ENCODE measurements at regions not wholly inside any gene's neighbourhood (a gene's known extent, or its start where the extent isn't known, plus 50 kb on each side); places are given as distances from the start of the nearest gene placed in this dataset.

DNA sequence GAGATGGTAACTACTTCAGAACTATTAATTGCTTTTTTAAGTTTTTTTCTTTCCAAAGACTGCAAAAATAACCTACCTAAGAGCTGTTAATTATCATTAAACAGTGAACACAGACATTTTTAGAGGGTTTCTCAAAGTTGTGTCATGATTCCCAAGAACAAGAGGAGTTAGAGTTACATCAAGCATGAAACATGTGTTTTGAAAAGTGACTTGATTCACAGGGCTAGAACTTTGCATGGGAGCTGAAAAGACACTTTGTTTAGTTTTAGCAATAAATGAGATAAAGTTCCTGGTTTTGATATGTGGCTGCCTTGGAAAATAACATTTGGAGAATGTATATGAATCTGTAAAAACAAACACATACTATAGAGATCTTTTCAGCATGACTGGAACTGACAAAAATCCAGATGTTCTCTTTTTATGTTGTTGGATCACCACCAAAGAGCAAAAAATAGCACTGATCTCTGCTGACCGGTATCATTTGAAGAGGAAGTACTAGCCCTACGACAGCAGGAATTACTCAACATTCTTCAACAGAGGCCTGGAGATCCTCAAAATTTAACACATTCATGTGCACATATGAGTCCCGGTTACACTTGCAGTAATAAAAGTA, 173.0 kb upstream of the PCDH18 start:
- Histone ChIP-seq H3K9me3 (ENCODE audit: control insufficient read depth, insufficient read depth, low read depth, low read length) (no peaks in the 10 kb centered on the region), H3K27ac (ENCODE audit: extremely low read depth, low read depth, low read length) (no peak overlapping the region), H3K4me3 (ENCODE audit: low read depth, low read length) (no peak overlapping the region), H3K36me3 (ENCODE audit: control insufficient read depth in 2 of 2, insufficient read depth in 1 of 2, low read length in 2 of 2) (no peaks in the 10 kb centered on the region), H3K4me1 (ENCODE audit: control insufficient read depth, insufficient read depth, low read length) (no peaks in the 10 kb centered on the region)
- CTCF ChIA-PET, result interaction anchor here (0.5 kb wide), 1 partner anchor 408 kb away, joined by 3 read pairs; no protein-coding TSS in a partner anchor
- POLR2A ChIA-PET, result no interaction called here
- TF ChIP-seq ZNF560 (tag by site-specific recombination; IDR thresholded peaks at IDR 0.05; ENCODE audit: borderline replicate concordance), result no peak
- TF ChIP-seq, protein P1, sequence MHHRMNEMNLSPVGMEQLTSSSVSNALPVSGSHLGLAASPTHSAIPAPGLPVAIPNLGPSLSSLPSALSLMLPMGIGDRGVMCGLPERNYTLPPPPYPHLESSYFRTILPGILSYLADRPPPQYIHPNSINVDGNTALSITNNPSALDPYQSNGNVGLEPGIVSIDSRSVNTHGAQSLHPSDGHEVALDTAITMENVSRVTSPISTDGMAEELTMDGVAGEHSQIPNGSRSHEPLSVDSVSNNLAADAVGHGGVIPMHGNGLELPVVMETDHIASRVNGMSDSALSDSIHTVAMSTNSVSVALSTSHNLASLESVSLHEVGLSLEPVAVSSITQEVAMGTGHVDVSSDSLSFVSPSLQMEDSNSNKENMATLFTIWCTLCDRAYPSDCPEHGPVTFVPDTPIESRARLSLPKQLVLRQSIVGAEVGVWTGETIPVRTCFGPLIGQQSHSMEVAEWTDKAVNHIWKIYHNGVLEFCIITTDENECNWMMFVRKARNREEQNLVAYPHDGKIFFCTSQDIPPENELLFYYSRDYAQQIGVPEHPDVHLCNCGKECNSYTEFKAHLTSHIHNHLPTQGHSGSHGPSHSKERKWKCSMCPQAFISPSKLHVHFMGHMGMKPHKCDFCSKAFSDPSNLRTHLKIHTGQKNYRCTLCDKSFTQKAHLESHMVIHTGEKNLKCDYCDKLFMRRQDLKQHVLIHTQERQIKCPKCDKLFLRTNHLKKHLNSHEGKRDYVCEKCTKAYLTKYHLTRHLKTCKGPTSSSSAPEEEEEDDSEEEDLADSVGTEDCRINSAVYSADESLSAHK (tag by site-specific recombination; IDR thresholded peaks at IDR 0.05), result no peak

DNA sequence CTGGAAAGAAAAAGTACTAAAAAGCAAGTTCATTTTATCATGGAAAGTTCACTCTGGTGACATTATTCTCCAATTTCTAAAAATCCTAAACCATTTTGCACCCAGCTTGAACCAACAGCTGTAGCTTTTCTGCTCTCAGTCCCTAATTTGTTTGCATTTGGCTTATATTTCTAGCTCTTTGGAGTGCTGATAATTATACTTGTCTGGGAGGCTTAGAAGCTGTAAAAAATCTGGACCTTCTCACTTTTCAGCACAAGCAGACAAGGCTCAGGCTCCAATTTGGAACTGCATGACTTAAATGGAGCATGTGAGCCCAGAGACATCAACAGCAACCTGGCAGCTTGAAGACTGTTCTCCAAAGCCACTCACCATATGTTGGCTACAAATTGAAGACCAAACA, 170.9 kb upstream of the PCDH18 start:
- Histone ChIP-seq H3K36me3 (ENCODE audit: control insufficient read depth in 2 of 2, insufficient read depth in 1 of 2, low read length in 2 of 2) (no peaks in the 10 kb centered on the region), H3K4me1 (ENCODE audit: control insufficient read depth, insufficient read depth, low read length) (no peaks in the 10 kb centered on the region), H3K4me3 (ENCODE audit: low read depth, low read length) (no peak overlapping the region), H3K27ac (ENCODE audit: extremely low read depth, low read depth, low read length) (no peak overlapping the region), H3K9me3 (ENCODE audit: control insufficient read depth, insufficient read depth, low read depth, low read length) (no peaks in the 10 kb centered on the region)
- ChIA-PET CTCF (no interaction called here), POLR2A (no interaction called here)
- TF ChIP-seq, protein P2, sequence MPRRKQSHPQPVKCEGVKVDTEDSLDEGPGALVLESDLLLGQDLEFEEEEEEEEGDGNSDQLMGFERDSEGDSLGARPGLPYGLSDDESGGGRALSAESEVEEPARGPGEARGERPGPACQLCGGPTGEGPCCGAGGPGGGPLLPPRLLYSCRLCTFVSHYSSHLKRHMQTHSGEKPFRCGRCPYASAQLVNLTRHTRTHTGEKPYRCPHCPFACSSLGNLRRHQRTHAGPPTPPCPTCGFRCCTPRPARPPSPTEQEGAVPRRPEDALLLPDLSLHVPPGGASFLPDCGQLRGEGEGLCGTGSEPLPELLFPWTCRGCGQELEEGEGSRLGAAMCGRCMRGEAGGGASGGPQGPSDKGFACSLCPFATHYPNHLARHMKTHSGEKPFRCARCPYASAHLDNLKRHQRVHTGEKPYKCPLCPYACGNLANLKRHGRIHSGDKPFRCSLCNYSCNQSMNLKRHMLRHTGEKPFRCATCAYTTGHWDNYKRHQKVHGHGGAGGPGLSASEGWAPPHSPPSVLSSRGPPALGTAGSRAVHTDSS (tag by site-specific recombination; IDR thresholded peaks at IDR 0.05), result no peak
- TF ChIP-seq ZNF426 (tag by site-specific recombination; IDR thresholded peaks at IDR 0.05) (no peak), HOXD13 (CRISPR knock-in tag; IDR thresholded peaks at IDR 0.05; ENCODE audit: borderline replicate concordance) (no peak), ZNF544 (tag by site-specific recombination; IDR thresholded peaks at IDR 0.05) (no peak), ZNF394 (tag by site-specific recombination; IDR thresholded peaks at IDR 0.05; ENCODE audit: borderline replicate concordance) (no peak), ZNF211 (tag by site-specific recombination; IDR thresholded peaks at IDR 0.05; ENCODE audit: low read depth) (no peak), KLF9 (tag by site-specific recombination; IDR thresholded peaks at IDR 0.05; ENCODE audit: low read depth) (no peak), ZNF223 (tag by site-specific recombination; IDR thresholded peaks at IDR 0.05) (no peak), ZNF473 (tag by site-specific recombination; IDR thresholded peaks at IDR 0.05) (no peak), OVOL3 (tag by site-specific recombination; IDR thresholded peaks at IDR 0.05) (no peak), ZNF292 (tag by site-specific recombination; IDR thresholded peaks at IDR 0.05; ENCODE audit: borderline replicate concordance, low read depth) (no peak), ZNF843 (tag by site-specific recombination; IDR thresholded peaks at IDR 0.05) (no peak), ZNF677 (tag by site-specific recombination; IDR thresholded peaks at IDR 0.05) (no peak), ZNF404 (tag by site-specific recombination; IDR thresholded peaks at IDR 0.05) (no peak), ZNF623 (tag by site-specific recombination; IDR thresholded peaks at IDR 0.05) (no peak)
- TF ChIP-seq, protein P3, sequence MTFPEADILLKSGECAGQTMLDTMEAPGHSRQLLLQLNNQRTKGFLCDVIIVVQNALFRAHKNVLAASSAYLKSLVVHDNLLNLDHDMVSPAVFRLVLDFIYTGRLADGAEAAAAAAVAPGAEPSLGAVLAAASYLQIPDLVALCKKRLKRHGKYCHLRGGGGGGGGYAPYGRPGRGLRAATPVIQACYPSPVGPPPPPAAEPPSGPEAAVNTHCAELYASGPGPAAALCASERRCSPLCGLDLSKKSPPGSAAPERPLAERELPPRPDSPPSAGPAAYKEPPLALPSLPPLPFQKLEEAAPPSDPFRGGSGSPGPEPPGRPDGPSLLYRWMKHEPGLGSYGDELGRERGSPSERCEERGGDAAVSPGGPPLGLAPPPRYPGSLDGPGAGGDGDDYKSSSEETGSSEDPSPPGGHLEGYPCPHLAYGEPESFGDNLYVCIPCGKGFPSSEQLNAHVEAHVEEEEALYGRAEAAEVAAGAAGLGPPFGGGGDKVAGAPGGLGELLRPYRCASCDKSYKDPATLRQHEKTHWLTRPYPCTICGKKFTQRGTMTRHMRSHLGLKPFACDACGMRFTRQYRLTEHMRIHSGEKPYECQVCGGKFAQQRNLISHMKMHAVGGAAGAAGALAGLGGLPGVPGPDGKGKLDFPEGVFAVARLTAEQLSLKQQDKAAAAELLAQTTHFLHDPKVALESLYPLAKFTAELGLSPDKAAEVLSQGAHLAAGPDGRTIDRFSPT (tag by site-specific recombination; IDR thresholded peaks at IDR 0.05), result no peak
- TF ChIP-seq, protein P4, sequence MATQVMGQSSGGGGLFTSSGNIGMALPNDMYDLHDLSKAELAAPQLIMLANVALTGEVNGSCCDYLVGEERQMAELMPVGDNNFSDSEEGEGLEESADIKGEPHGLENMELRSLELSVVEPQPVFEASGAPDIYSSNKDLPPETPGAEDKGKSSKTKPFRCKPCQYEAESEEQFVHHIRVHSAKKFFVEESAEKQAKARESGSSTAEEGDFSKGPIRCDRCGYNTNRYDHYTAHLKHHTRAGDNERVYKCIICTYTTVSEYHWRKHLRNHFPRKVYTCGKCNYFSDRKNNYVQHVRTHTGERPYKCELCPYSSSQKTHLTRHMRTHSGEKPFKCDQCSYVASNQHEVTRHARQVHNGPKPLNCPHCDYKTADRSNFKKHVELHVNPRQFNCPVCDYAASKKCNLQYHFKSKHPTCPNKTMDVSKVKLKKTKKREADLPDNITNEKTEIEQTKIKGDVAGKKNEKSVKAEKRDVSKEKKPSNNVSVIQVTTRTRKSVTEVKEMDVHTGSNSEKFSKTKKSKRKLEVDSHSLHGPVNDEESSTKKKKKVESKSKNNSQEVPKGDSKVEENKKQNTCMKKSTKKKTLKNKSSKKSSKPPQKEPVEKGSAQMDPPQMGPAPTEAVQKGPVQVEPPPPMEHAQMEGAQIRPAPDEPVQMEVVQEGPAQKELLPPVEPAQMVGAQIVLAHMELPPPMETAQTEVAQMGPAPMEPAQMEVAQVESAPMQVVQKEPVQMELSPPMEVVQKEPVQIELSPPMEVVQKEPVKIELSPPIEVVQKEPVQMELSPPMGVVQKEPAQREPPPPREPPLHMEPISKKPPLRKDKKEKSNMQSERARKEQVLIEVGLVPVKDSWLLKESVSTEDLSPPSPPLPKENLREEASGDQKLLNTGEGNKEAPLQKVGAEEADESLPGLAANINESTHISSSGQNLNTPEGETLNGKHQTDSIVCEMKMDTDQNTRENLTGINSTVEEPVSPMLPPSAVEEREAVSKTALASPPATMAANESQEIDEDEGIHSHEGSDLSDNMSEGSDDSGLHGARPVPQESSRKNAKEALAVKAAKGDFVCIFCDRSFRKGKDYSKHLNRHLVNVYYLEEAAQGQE (tag by site-specific recombination; IDR thresholded peaks at IDR 0.05), result no peak
- TF ChIP-seq, protein P5, sequence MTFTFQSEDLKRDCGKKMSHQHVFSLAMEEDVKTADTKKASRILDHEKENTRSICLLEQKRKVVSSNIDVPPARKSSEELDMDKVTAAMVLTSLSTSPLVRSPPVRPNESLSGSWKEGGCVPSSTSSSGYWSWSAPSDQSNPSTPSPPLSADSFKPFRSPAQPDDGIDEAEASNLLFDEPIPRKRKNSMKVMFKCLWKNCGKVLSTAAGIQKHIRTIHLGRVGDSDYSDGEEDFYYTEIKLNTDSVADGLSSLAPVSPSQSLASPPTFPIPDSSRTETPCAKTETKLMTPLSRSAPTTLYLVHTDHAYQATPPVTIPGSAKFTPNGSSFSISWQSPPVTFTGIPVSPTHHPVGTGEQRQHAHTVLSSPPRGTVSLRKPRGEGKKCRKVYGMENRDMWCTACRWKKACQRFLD (tag by site-specific recombination; IDR thresholded peaks at IDR 0.05), result no peak

Measured in HEK293 (cell line).